T-helper 1 cell (primary cell): ENCODE measurements at regions not wholly inside any gene's neighbourhood (a gene's known extent, or its start where the extent isn't known, plus 50 kb on each side); places are given as distances from the start of the nearest gene placed in this dataset.

ENCODE experiments used
- DNase-seq, 5 donors: peaks; one replicate each; pipeline ENCODE4 v3.0.0-alpha.2; 2012 to 2020

- no peak for DNase-seq
Measured at GRCh38 chr3:31391150-31391549, 141.6 kb upstream of the STT3B start.

DNA sequence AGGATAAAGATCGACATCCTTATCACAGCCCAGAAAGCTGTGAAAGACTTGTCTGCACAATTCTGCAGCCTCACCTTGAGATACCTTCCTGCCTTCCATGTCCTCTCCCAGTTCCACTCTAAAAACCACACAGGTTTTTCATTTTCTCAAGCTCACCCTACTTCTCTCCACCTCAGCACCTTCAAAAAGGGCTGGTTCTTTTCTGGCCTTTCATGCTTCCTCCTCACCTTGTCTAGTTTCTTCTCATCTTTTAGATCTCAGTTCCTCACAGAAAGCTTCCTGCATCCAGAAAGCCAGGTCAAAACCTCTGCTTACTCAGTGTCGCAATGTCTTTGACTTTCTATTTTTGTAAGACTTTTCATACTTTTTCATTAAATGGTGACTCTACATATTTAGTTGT lies 140.2 kb upstream of the STT3B start:
- DNase-seq = no peak

DNA sequence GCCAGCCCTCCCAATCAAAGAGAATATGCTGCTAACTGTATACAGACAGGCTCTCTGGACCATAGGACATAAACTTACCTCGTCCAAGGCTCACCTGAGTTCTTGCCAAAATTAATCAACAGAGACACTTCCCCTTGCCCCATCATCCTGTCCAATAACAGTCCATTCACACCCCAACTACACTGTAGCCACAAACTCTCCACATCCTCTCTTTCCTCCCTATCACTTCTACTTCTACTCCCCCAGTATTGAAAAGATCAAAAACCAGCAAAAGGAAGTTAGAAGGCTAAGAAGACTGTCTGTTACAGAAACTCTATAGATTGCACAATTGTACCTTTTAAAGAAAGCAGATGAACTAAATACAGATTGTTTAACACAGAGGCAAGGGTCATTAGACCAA lies 133.5 kb upstream of the STT3B start:
- DNase-seq = peak in 1 of 5 donors; percentile 63

- DNase-seq = no peak
Measured at GRCh38 chr3:31402117-31402516, 130.6 kb upstream of the STT3B start.

DNA sequence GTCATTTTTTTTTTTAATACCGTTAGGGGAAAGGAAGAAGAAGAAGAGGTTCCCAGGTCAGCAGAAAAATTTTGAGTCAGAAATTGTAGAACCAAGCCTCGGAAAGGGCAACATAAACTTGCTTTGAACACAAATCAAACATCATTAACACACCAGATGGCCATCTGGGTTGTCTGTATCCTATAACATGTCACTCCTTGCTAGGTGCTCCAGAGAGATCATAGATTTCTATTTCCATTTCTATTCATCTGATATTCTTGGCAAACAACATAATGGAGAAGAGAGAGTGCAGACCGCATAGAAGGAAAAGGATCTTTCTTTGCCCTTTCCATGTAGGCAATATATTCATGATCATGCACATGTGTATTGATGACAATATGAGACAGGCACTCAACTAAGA lies 129.5 kb upstream of the STT3B start:
- no peak for DNase-seq

- DNase-seq = no peak
Measured at GRCh38 chr3:31404871-31405270, 127.9 kb upstream of the STT3B start.

GRCh38 chr3:31405515-31405914 lies 127.2 kb upstream of the STT3B start:
- no peak for DNase-seq

DNA sequence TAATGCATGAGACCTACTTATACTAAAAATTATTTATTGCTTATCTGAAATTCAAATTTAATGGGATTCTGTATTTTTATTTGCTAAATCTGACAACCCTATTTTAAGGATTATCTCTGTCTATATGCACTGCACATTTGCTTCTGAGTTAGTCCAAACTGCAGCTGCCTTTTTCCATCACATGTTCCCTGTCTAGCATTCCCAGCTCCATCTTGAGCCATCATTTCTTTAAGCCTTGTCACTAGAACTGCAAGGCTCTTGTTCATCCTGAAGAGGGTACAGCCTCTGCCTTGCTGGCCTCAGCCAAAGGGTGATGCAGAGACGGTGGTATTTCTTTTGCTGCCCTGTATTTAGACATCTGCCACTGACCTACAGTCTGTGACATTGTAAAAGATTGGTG lies 125.8 kb upstream of the STT3B start:
- DNase-seq = no peak

GRCh38 chr3:31407665-31408064 lies 125.1 kb upstream of the STT3B start:
- no peak for DNase-seq

DNA sequence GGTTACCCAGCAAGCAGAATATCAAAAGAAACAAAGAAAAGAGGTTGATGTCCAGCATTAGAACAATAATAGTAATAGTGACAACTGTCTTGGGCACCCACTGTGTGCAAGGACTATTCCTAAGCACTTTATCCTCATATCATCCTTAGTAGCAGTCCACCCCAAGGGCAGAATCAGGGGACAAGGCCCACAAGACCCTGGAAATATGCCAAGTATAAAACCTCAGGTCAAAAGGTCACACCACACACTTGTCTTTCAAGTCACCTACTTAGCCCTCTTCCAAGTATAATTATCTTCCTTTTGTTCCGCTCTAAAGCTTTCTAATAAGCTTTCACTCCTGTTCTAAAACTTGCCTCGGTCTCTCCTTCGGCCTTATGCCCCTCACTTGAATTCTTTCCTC lies 124.0 kb upstream of the STT3B start:
- no peak for DNase-seq

GRCh38 chr3:31409389-31409788 lies 123.3 kb upstream of the STT3B start:
- DNase-seq = no peak

GRCh38 chr3:31409866-31410265 lies 122.9 kb upstream of the STT3B start:
- no peak for DNase-seq

DNA sequence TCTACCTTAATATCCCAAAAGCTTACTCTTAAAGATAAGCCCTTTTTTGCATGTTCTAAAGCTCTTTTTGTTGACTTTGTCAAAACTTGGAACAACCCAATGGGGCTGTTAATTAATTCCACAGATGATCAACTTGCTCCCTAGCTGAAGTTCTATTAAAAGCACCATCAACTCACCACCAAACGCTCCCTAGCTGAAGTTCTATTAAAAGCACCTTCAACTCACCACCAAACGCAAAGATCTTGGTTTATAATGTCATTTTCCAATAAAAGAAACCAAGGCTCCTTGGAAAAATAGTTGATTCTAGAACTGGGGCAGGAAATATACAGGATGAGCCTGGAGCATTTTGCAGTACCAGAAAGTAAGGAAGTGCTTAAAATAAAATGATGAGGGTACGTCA lies 122.3 kb upstream of the STT3B start:
- DNase-seq = no peak

DNA sequence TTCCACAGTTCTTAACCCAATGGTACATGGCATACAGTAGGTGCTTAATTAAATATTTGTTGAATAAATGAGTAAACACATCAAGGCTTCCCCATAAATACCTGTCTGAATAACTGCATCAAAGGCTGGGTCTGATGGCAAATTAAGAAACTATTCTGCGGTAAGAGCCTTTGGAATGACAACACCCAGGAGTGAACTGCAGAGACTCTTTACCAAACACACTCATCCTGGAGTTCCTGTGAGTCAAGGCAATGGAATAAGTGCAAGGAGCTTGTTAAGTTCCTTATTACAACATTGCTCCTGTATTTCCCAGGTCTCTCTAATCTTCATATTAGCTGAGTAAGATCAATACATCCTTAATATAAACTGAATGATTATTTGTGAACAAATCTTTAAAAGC lies 119.9 kb upstream of the STT3B start:
- DNase-seq = no peak

DNA sequence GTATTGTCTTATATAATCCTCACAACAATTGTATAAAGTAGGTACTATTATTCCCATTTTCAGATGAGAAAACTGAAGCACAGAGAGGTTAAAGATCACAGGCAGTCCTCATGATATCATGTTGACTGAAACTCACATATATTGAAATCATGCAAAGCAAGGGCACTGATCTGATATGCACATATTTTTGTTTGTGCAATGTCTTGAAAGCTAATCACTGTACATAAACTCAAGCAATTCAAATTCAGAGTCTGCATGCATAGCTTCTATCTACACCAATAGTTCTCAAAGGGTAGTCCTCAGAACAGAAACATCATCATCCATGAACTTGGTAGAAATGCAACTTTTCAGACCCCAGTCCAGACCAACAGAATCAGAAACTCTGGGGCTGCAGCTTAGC lies 119.2 kb upstream of the STT3B start:
- DNase-seq = no peak

GRCh38 chr3:31416980-31417379 lies 115.7 kb upstream of the STT3B start:
- no peak for DNase-seq

DNA sequence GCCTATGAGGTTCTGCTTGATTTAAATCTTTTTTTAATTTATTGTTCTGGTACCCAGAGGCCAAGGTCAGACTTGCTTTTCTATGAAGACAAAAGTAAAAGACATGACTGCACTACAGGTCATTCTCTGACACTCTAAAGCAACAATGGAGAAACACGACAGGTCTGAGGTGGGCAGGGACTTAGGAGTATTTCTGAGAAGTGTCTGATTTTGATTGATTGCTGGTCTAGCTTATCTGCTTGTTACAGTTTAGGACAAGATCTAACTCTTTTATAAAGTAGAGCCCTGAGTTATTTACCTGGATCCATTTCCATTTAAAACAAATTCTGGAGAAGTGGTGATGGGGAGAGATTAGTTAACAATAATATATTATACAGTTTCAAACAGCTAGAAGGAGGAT lies 115.2 kb upstream of the STT3B start:
- DNase-seq = no peak

DNA sequence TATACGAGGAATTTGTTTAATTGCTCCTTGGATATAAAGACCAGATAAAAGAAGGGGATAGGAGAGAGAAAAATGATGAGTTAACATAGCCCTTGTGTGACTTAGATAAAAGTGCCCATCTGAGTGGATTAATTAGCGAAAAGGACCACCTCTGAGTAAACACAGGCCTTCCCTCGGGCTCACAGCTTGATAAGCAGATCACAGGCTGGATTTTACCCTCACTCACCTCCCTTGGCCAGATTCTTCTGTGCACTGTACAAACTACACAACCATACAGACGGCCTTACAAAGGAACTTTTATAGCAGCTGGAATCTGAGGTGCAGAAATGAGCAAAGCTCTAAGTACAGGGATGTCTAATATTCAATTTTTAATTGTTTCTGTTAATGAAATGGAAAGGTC lies 112.4 kb upstream of the STT3B start:
- DNase-seq = no peak

DNA sequence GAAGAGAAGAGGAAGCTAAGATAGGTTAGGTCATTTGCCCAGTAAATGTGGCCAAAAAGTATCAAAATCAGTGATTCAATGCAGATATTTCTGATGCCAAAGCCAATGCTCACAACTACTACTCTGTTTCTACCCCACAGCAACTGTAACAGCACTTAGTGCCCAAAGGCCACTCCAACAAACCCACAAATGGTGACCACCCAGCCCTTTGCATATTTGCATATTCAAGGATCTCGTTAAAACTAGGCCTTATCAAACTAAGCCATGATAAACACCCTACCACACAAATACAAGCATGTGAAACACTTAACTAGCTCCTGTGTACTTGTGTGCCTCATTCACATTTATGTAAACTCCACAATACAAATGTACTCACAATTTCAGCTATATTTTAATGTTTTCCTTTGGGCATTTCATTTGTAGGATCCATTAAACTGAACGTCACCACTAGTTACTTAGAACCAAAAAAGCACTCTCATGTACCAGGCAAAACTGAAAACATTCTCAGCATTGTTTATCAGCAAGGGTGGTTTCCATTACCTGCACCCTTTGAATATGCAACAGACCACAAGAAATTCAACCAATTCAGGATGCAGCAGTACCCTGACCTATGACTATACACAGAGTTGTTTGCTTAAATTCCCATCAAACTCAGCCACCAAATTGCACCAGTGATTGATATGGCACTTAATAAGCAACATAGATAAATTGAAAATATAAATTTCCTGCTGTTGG lies 111.2 kb upstream of the STT3B start:
- peak in 1 of 5 donors; percentile 67 for DNase-seq

DNA sequence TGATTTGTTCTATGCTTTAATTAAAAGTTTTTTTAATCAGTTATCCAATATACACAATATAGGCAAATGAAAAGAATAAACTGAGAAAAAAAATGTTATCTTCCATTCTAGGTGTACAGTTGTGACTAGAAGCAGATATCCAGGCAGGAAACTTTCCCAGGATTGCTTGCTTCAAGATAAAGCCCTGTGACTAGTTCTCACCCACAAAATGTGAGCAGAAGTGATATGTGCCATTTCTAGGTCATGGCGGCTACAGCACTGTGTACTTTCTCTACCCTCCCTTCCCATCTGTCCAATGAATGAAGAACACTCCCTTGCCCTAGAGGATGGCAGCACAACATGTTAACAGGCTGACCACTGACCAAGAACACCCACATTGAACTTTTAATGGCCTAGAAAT lies 110.5 kb upstream of the STT3B start:
- DNase-seq = no peak

- DNase-seq = no peak
Measured at GRCh38 chr3:31423482-31423881, 109.2 kb upstream of the STT3B start.

- no peak for DNase-seq
Measured at GRCh38 chr3:31425401-31425800, 107.3 kb upstream of the STT3B start.

DNA sequence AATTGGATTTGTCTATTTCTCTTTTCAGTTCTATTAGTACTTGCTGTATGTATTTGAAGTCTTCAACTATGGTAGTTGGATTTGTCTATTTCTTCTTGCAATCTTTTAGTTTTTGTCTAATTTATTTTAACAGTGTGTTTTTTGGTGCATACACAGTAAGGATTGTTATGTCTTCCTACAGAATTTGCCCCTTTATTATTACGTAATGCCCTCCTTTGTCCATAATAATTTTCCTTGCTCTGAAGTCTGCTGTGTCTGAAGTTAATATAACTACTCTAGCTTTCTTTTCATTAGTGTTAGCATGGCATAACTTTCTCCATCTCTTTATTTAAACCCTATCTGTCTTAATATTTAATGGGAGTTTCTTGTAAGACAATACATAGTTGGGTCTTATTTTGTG lies 105.1 kb upstream of the STT3B start:
- DNase-seq = no peak

GRCh38 chr3:31431321-31431720 lies 101.4 kb upstream of the STT3B start:
- DNase-seq = no peak

GRCh38 chr3:31432897-31433678 lies 99.6 kb upstream of the STT3B start:
- no peak for DNase-seq
